Tibial artery (tissue), 4 donors: ENCODE measurements at regions not wholly inside any gene's neighbourhood (a gene's known extent, or its start where the extent isn't known, plus 50 kb on each side); places are given as distances from the start of the nearest gene placed in this dataset.

Experiments
- DNase-seq, 2 donors: peaks; one replicate each; pipeline ENCODE4 v3.0.0-alpha.2; 2019
- H3K27ac ChIP-seq, 2 donors: fragments of 200-600 bp; sonication (generic) in 1 of 2; 1 replicate in 1 of 2; 2 replicates in 1 of 2; pipeline ENCODE4 v1.5.1; 2018 to 2019; ENCODE audit warnings: mild to moderate bottlenecking in 1 of 2
- H3K27me3 ChIP-seq, 2 donors: fragments of 200-600 bp; sonication (generic) in 1 of 2; one replicate each; pipeline versions ENCODE4 v1.5.1 to v1.6.0; 2016 to 2019
- H3K36me3 ChIP-seq, 3 donors: fragments of 200-600 bp; sonication (generic) in 2 of 3; one replicate each; pipeline ENCODE4 v1.5.1; 2016 to 2019; ENCODE audit warnings: mild to moderate bottlenecking in 2 of 3
- H3K4me1 ChIP-seq, 4 donors: fragments of 200-600 bp; sonication (generic) in 2 of 4; 1 replicate in 3 of 4; 2 replicates in 1 of 4; pipeline ENCODE4 v1.5.1; 2016 to 2019
- H3K4me3 ChIP-seq, 2 donors: fragments of 200-600 bp; sonication (generic) in 1 of 2; 1 replicate in 1 of 2; 2 replicates in 1 of 2; pipeline ENCODE4 v1.5.1; 2018 to 2019; ENCODE audit warnings: mild to moderate bottlenecking in 2 of 2
- H3K9me3 ChIP-seq, 3 donors: fragments of 200-600 bp; sonication (generic) in 1 of 3; one replicate each; pipeline ENCODE4 v1.5.1; 2016 to 2019
- intact Hi-C: fragments of 100-400 bp; cut with DNase I; formaldehyde crosslinking; loops from one replicate; pipeline ENCODE4 v1.15.0; 2023; ENCODE audit warnings: low total_unique reads
- TF ChIP-seq, protein P1 (sequence below), 2 experiments: fragments of 200-600 bp in 1 of 2; fragments of 450-650 bp in 1 of 2; IDR thresholded peaks; one replicate each; pipeline ENCODE4 v1.5.1; 2017 to 2019; ENCODE audit warnings: antibody characterized with exemption in 2 of 2, mild to moderate bottlenecking in 1 of 2, moderate library complexity in 1 of 2

DNA sequence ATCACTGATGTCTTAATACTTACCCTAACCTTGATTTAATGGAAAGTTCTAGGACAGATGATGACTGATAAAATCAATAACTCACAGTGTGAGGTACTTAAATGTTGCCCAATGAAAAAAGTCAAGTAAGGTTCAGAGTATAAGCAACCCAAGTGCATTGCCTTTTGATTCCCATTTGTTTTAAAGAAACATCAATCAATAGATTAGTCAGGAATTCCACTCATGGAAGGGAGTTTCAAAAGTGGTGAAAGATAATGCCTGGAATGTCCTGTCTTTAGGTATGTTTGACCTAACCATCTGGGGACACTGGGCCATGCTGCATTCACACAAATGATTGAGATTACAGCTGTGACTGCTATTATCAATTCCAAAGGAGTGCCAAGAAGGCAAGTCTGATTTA is 259.7 kb downstream of the PPARGC1A start:
- TF ChIP-seq, protein P1, sequence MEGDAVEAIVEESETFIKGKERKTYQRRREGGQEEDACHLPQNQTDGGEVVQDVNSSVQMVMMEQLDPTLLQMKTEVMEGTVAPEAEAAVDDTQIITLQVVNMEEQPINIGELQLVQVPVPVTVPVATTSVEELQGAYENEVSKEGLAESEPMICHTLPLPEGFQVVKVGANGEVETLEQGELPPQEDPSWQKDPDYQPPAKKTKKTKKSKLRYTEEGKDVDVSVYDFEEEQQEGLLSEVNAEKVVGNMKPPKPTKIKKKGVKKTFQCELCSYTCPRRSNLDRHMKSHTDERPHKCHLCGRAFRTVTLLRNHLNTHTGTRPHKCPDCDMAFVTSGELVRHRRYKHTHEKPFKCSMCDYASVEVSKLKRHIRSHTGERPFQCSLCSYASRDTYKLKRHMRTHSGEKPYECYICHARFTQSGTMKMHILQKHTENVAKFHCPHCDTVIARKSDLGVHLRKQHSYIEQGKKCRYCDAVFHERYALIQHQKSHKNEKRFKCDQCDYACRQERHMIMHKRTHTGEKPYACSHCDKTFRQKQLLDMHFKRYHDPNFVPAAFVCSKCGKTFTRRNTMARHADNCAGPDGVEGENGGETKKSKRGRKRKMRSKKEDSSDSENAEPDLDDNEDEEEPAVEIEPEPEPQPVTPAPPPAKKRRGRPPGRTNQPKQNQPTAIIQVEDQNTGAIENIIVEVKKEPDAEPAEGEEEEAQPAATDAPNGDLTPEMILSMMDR (IDR thresholded peaks at IDR 0.05): no peak

DNA sequence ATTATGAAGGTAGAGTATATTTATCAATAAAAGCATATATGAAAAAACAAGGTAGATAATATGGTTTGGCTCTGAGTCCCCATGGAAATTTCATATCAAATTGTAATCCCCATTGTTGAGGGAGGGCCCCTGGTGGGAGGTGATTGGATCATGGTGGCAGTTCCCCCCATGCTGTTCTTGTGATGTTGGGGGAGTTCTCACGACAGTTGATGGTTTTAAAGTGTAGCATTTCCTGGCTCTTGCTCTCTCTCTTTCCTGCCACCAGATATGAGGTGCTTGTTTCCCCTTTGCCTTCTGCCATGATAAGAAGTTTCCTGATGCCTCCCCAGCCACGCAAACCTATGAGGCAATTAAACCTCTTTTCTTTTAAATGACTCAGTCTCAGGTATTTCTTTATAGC is 260.4 kb downstream of the PPARGC1A start:
- intact Hi-C loops: no loop called here
- TF ChIP-seq, protein P1 (IDR thresholded peaks at IDR 0.05): no peak

More for the DNA sequence above, 259.7 kb downstream of the PPARGC1A start:
- no peaks in the 10 kb centered on the region for H3K9me3 ChIP-seq
- DNase-seq: no peak
- no peak overlapping the region for H3K4me3 ChIP-seq
- no peaks in the 10 kb centered on the region for H3K36me3 ChIP-seq
- H3K27me3 ChIP-seq: no peaks in the 10 kb centered on the region
- no peak overlapping the region for H3K27ac ChIP-seq
- no peaks in the 10 kb centered on the region for H3K4me1 ChIP-seq
- intact Hi-C loops: no loop called here

DNA sequence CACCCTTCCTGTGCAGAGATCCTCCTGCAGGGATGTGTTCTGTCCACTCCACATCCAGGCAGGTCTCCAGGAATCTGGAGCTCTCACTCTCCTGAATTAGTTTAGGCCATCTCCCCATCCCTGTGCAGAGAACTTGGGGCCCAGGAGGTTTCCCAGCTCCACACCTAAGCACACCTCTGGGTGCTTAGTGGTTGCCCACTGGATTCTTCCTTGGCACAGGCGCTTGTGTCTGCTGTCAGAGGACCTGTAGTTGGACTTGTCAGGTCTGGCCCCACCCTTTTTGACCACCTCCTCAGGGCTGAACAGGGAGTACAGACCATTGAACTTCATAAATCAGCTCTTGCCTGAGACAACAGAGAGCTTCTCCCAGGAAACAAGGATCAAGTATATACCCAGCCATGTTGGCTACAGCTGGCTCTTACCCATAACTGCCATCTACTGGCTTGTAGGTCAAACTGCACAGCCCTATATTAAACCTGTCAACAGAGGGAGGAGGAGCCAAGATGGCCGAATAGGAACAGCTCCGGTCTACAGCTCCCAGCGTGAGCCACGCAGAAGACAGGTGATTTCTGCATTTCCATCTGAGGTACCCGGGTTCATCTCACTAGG is 275.5 kb downstream of the PPARGC1A start:
- Histone ChIP-seq H3K27ac (no peak overlapping the region), H3K27me3 (no peaks in the 10 kb centered on the region), H3K4me1 (no peaks in the 10 kb centered on the region), H3K9me3 (no peaks in the 10 kb centered on the region), H3K4me3 (no peak overlapping the region), H3K36me3 (no peaks in the 10 kb centered on the region)
- TF ChIP-seq, protein P1 (IDR thresholded peaks at IDR 0.05): no peak
- DNase-seq: no peak
- intact Hi-C loops: no loop called here

More for the DNA sequence above, 260.4 kb downstream of the PPARGC1A start:
- H3K4me1 ChIP-seq: no peaks in the 10 kb centered on the region
- no peak for DNase-seq
- H3K27ac ChIP-seq: no peak overlapping the region
- H3K36me3 ChIP-seq: no peaks in the 10 kb centered on the region
- H3K9me3 ChIP-seq: no peaks in the 10 kb centered on the region
- no peaks in the 10 kb centered on the region for H3K27me3 ChIP-seq
- H3K4me3 ChIP-seq: no peak overlapping the region

DNA sequence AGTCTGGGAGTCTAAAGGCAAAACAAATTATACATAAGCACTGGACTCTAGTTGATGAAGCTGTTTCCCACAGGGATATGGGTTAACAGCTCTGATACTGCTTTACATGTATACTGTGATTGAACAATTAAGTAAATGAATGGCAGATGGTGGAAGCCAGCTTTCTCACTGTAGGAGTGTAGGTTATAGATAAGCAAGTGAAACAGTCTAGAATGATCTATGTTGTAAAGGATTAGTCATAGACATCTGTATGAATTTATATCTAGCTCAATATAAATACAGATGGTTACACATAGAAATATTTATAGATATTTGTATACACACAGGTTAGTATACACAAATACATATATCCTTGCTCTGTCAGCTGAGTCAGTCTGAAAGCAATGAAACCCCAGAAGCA is 276.1 kb downstream of the PPARGC1A start:
- TF ChIP-seq, protein P1 (IDR thresholded peaks at IDR 0.05): no peak
- no peak for DNase-seq
- H3K27ac ChIP-seq: no peak overlapping the region
- no peaks in the 10 kb centered on the region for H3K27me3 ChIP-seq
- H3K36me3 ChIP-seq: no peaks in the 10 kb centered on the region
- H3K4me3 ChIP-seq: no peak overlapping the region
- no peaks in the 10 kb centered on the region for H3K4me1 ChIP-seq
- H3K9me3 ChIP-seq: no peaks in the 10 kb centered on the region
- intact Hi-C loops: no loop called here

DNA sequence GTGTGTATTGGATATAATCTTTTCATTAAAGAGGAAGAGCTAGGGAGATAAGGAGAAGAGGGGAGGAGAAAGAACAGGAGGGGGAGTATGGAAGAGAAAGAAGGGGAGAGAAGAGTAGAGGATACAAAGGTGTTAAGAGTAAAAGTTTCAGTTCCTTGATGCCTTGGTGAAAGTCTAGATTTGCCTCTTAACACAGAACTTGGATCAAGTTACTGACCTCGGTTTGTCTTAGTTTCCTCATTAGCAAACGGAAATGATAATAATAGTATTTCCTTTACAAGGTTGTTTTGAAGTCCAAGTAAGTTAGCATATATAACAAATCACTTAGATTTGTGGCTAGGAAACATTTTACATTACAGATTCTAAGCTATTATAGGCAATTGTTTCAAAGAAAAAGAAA is 287.1 kb downstream of the PPARGC1A start:
- Histone ChIP-seq H3K9me3 (no peaks in the 10 kb centered on the region), H3K27me3 (no peaks in the 10 kb centered on the region), H3K4me3 (no peak overlapping the region), H3K4me1 (no peaks in the 10 kb centered on the region), H3K27ac (no peak overlapping the region), H3K36me3 (no peaks in the 10 kb centered on the region)
- TF ChIP-seq, protein P1 (IDR thresholded peaks at IDR 0.05): no peak
- DNase-seq: no peak
- intact Hi-C loops: no loop called here

DNA sequence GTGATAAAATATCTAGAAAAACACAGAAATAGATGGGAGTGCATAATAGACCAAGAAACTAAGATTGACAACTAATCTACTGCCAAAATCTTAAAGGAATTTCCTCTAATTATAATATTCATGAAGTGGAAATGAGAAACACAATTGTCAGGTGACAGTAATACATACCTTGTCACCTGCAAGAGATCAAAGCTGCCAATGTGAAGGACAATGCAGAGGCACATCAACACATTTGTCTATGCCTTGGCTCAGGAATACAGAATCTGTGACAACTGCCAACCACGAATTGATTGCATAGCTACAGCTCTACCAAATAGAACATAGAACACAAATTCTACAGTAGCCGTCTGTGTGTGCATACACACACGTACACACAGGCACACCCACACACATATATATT is 295.7 kb downstream of the PPARGC1A start:
- H3K36me3 ChIP-seq: no peaks in the 10 kb centered on the region
- H3K27ac ChIP-seq: no peak overlapping the region
- no peaks in the 10 kb centered on the region for H3K27me3 ChIP-seq
- H3K4me1 ChIP-seq: no peaks in the 10 kb centered on the region
- H3K9me3 ChIP-seq: no peaks in the 10 kb centered on the region
- TF ChIP-seq, protein P1 (IDR thresholded peaks at IDR 0.05): no peak
- intact Hi-C loops: no loop called here
- H3K4me3 ChIP-seq: no peak overlapping the region
- DNase-seq: no peak
